HEK293T (cell line): ENCODE measurements at regions not wholly inside any gene's neighbourhood (a gene's known extent, or its start where the extent isn't known, plus 50 kb on each side); places are given as distances from the start of the nearest gene placed in this dataset.

Experiments used
- CTCF ChIA-PET: fragments of 350-600 bp; formaldehyde crosslinking; extraction: SDS; loops from one replicate; lab custom pipeline; 2021; ENCODE audit warnings: antibody characterized with exemption, inconsistent platforms; lab: Yijun Ruan, JAX
- POLR2A ChIA-PET: fragments of 350-600 bp; formaldehyde crosslinking; extraction: SDS; loops from one replicate; lab custom pipeline; 2020; ENCODE audit warnings: antibody characterized with exemption, inconsistent platforms; lab: Yijun Ruan, JAX
- DNase-seq: peaks from one replicate; pipeline ENCODE4 v3.0.0; 2012; ENCODE audit warnings: mixed read lengths; ENCODE audit errors: extremely low spot score
- ARNT ChIP-seq: fragments of 450-650 bp; IDR thresholded peaks from 2 replicates; pipeline ENCODE4 v1.6.1; 2017; ENCODE audit warnings: mild to moderate bottlenecking
- BHLHE40 ChIP-seq: fragments of 450-650 bp; IDR thresholded peaks from 2 replicates; pipeline ENCODE4 v1.6.1; 2016; ENCODE audit warnings: mild to moderate bottlenecking, moderate library complexity, borderline replicate concordance
- CTBP1 ChIP-seq: fragments of 450-650 bp; IDR thresholded peaks from 2 replicates; pipeline ENCODE4 v1.6.1; 2016; ENCODE audit warnings: borderline replicate concordance
- ELF4 ChIP-seq: fragments of 450-650 bp; IDR thresholded peaks from 2 replicates; pipeline ENCODE4 v1.6.1; 2017; ENCODE audit warnings: antibody characterized with exemption
- FOXA1 ChIP-seq: fragments of 450-650 bp; IDR thresholded peaks from 2 replicates; pipeline ENCODE4 v1.6.1; 2016; ENCODE audit warnings: mild to moderate bottlenecking
- FOXK2 ChIP-seq: fragments of 450-650 bp; IDR thresholded peaks from 2 replicates; pipeline ENCODE4 v1.6.1; 2016; ENCODE audit warnings: mild to moderate bottlenecking
- FOXM1 ChIP-seq: fragments of 450-650 bp; IDR thresholded peaks from 2 replicates; pipeline ENCODE4 v1.6.1; 2017; ENCODE audit warnings: mild to moderate bottlenecking, borderline replicate concordance
- HDGF ChIP-seq: fragments of 450-650 bp; IDR thresholded peaks from 2 replicates; pipeline ENCODE4 v1.6.1; 2017; ENCODE audit warnings: antibody characterized with exemption, borderline replicate concordance
- L3MBTL2 ChIP-seq: fragments of 450-650 bp; conservative IDR thresholded peaks from 2 replicates; pipeline ENCODE4 v1.6.1; 2016; ENCODE audit warnings: mild to moderate bottlenecking
- LEF1 ChIP-seq: fragments of 450-650 bp; IDR thresholded peaks from 2 replicates; pipeline ENCODE4 v1.6.1; 2017; ENCODE audit warnings: mild to moderate bottlenecking, borderline replicate concordance
- NFRKB ChIP-seq: fragments of 450-650 bp; IDR thresholded peaks from 2 replicates; pipeline ENCODE4 v1.6.1; 2016; ENCODE audit warnings: mild to moderate bottlenecking, moderate library complexity
- PKNOX1 ChIP-seq: fragments of 450-650 bp; IDR thresholded peaks from 2 replicates; pipeline ENCODE4 v1.6.1; 2016
- SP1 ChIP-seq: fragments of 450-650 bp; IDR thresholded peaks from 2 replicates; pipeline ENCODE4 v1.6.1; 2017
- SUZ12 ChIP-seq: fragments of 450-650 bp; IDR thresholded peaks from 2 replicates; pipeline ENCODE4 v1.6.1; 2016; ENCODE audit warnings: mild to moderate bottlenecking
- TARDBP ChIP-seq: fragments of 450-650 bp; IDR thresholded peaks from 2 replicates; pipeline ENCODE4 v1.6.1; 2016
- ZNF384 ChIP-seq: fragments of 450-650 bp; IDR thresholded peaks from 2 replicates; pipeline ENCODE4 v1.6.1; 2016

DNA sequence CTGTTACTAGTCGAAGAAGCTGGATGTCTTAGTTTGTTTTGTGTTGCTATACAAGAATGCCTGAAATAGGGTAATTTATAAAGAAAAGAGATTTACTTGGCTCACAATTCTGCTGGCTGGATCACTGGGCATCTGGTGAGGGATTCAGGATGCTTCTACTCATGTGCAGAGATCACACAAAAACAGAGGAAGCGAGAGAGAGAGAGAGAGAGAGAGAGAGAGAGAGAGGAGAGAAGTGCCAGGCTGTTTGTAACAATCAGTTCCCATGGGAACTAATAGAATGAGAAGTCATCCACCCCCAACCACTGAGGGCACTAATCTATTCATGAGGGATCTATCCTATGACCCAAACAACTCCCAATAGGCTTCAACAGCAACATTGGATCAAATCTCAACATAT lies 66.2 kb upstream of the FAM9A start:
- POLR2A ChIA-PET: no interaction called here
- no peak for TF ChIP-seq CTBP1
- TF ChIP-seq BHLHE40: no peak
- no peak for TF ChIP-seq LEF1
- no peak for TF ChIP-seq PKNOX1
- TF ChIP-seq TARDBP: no peak
- TF ChIP-seq HDGF: no peak
- TF ChIP-seq ZNF384: no peak
- no peak for TF ChIP-seq SUZ12
- TF ChIP-seq L3MBTL2: no peak
- TF ChIP-seq FOXA1: no peak
- TF ChIP-seq NFRKB: no peak
- no peak for TF ChIP-seq ELF4
- no peak for TF ChIP-seq ARNT
- TF ChIP-seq SP1: no peak
- TF ChIP-seq FOXK2: no peak
- TF ChIP-seq FOXM1: no peak

DNA sequence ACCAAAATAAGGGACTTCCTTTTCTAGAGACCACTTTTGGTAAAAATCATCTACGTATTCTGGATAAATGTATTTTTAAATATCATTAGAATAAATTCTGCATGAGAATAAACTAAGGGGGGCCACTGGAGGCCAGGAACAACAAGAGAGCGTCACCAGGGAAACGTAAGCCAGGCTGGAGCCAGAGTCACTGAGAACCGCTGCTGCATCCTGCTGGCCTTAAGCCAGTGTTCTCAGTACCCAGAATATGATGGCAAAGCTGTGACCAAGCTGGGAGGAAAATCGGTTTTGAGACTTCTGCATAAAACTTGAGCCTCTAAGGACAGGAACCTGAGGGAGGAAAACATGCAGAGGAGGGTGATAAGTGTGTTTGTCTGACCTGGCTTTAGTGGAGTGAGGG lies 63.0 kb upstream of the FAM9A start:
- ChIA-PET POLR2A (no interaction called here), CTCF (no interaction called here)
- TF ChIP-seq ELF4 (no peak), NFRKB (no peak), CTBP1 (no peak), PKNOX1 (no peak), ZNF384 (no peak), FOXM1 (no peak), HDGF (no peak), SP1 (no peak), FOXK2 (no peak), SUZ12 (no peak), L3MBTL2 (no peak), FOXA1 (no peak), LEF1 (no peak), BHLHE40 (no peak), TARDBP (no peak), ARNT (no peak)
- DNase-seq: no peak

More for the DNA sequence above, 66.2 kb upstream of the FAM9A start:
- CTCF ChIA-PET: no interaction called here
- DNase-seq: no peak

DNA sequence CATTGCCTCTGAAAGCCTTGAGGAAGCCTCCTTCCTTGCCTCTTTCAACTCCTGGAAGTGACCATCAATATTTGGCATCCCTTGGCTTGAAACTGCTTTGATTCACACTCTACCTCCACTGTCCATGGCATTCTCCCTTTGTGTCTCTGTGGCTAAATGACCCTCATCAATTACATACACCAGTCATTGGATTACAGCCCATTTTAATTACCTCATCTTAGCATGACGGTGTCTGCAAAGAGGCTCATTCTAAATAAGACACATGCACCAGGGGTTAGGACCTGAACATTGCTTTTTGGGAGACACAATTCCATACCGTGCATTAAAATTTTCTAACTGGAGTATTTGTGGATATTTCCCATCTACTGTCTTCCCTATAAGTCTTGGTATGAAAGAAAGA lies 60.7 kb upstream of the FAM9A start:
- DNase-seq: no peak
- CTCF ChIA-PET: no interaction called here
- POLR2A ChIA-PET: no interaction called here
- no peak for TF ChIP-seq FOXM1
- no peak for TF ChIP-seq ELF4
- TF ChIP-seq NFRKB: no peak
- TF ChIP-seq L3MBTL2: no peak
- no peak for TF ChIP-seq ZNF384
- TF ChIP-seq SUZ12: no peak
- no peak for TF ChIP-seq LEF1
- TF ChIP-seq HDGF: no peak
- TF ChIP-seq PKNOX1: no peak
- TF ChIP-seq TARDBP: no peak
- no peak for TF ChIP-seq FOXK2
- no peak for TF ChIP-seq ARNT
- TF ChIP-seq SP1: no peak

DNA sequence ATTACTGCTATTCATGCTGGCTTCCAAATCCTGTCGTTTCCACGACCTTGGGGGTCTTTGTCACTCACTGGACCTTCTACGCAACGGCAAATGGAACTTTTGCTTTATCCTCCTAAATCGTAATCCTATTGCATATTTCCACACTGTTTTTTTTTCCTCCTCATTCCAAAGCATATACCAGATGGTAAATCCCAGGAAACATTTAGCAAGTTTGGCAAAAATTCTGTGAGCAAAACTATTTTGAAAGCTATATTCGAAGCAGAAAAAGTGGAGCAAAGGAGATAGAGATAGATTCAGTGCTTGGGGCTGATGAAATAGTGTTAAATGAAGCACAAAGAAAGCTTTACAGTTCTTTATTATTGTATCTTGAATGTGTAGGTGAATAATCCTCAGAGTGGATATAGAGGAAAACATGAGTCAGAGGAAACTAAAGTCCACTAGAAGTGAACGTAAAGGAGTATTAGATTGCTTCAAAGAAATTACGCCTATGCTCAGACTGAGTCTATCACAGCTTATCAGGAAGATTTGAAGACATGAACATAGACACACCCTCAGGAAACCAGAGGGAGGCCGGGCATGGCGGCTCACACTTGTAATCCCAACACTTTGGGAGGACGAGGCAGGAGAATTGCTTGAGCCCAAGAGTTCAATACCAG lies 50.2 kb upstream of the FAM9A start:
- TF ChIP-seq ARNT: no peak
- no peak for TF ChIP-seq ELF4
- no peak for TF ChIP-seq CTBP1
- TF ChIP-seq TARDBP: no peak
- TF ChIP-seq PKNOX1: no peak
- no peak for TF ChIP-seq FOXM1
- no peak for TF ChIP-seq HDGF
- no peak for TF ChIP-seq BHLHE40
- TF ChIP-seq ZNF384: no peak
- no peak for TF ChIP-seq LEF1
- no peak for TF ChIP-seq SP1
- TF ChIP-seq FOXK2: no peak
- POLR2A ChIA-PET: no interaction called here
- CTCF ChIA-PET: no interaction called here
- no peak for DNase-seq
